ENCODE measurements at regions not wholly inside any gene's neighbourhood (a gene's known extent, or its start where the extent isn't known, plus 50 kb on each side); places are given as distances from the start of the nearest gene placed in this dataset.
"Not testable (repeated sequence)": the region's sequence is repeated elsewhere in the genome, so short reads cannot be mapped to it uniquely, and the experiment has no call there.

- no peak for DNase-seq
Measured at GRCh38 chr2:131584380-131584779, 56.7 kb downstream of the CCDC74A start.

DNA sequence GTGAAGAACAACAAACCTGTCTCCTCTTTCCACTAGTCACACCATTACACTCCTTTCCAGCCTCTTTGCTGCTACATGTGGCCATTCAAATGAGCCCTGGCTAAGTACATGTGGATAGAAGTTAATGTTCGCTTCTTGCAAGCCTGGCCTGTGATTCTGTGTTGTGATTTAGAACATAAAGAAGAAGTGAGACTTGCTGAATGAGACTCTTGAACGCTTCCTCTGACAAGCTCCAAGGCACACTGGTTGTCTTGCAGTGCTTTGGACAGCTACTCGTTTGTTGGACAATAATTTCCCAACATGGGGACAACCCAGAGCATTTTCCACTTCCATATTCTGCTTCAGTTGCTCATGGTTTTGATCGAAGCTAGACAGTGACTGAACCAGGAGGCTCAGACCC lies 57.3 kb downstream of the CCDC74A start:
- no peak for DNase-seq

- DNase-seq, result no peak
Measured at GRCh38 chr2:131588152-131588873, 60.6 kb downstream of the CCDC74A start.

- DNase-seq, result not testable (repeated sequence)
Measured at GRCh38 chr2:131589126-131589525, 61.4 kb downstream of the CCDC74A start.

DNA sequence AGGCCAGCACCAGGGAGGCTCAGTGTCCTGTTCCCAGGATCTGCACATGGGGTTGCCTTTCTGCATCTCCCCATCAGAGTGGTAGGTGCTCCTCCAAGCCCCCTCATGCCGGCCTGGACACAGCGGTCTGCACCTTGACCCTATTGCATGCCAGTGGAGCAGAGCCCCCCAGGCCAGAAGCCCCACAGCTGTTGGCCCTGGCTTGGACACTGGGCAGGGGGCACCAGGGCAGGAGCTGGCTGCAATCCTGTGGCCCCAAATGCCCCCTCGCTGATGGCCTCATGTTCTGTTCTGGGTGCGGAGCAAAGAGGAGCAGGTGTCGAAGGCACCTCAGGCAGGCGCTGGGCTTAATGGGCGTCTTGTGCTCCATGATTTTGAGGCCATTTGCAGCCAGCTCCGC lies 62.7 kb downstream of the CCDC74A start:
- no peak for DNase-seq

- DNase-seq, result no peak
Measured at GRCh38 chr2:131590896-131591295, 63.2 kb downstream of the CCDC74A start.

- DNase-seq, result not testable (repeated sequence)
Measured at GRCh38 chr2:131596561-131596960, 68.9 kb downstream of the CCDC74A start.

DNA sequence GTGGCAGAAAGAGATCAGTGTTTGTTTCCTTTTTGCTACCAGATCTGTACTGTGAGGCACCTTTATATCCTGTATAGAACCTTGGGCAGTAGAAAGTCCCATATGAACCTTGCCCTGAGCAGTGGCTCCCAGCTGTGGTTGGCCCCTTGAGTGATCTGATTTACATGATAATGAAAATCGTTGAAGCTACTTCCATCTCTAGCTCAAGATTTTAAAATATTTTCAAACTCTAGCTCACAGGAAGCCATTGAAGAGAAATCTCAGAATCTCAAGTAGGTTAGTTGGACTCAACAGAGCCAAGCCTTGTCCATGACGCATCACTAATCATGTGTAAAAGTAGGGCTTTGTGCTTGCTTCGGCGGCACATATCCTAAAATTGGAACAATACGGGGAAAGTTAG lies 74.8 kb downstream of the CCDC74A start:
- DNase-seq, result not testable (repeated sequence)

DNA sequence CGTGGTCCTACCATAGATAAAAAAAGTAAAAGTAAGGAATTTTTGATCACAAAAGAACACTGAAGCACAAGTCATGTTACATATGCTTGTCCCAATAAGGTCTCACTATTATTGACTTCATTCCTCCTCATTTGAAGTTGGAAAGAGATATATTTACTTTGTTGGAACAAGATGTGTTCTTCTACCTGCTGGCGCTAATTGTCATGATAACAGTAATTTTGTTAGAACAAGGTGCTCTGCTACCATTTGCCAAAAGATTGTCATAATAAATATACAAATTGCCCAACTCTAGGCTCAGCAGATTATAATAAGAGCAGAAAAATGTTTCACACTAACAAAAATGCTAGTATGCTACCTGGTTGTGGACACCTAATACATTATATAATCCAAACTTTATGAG lies 77.0 kb downstream of the CCDC74A start:
- DNase-seq, result not testable (repeated sequence)

GRCh38 chr2:131606366-131606765 lies 78.7 kb downstream of the CCDC74A start:
- DNase-seq, result not testable (repeated sequence)

GRCh38 chr2:131607056-131607455 lies 79.4 kb downstream of the CCDC74A start:
- not testable (repeated sequence) for DNase-seq

DNA sequence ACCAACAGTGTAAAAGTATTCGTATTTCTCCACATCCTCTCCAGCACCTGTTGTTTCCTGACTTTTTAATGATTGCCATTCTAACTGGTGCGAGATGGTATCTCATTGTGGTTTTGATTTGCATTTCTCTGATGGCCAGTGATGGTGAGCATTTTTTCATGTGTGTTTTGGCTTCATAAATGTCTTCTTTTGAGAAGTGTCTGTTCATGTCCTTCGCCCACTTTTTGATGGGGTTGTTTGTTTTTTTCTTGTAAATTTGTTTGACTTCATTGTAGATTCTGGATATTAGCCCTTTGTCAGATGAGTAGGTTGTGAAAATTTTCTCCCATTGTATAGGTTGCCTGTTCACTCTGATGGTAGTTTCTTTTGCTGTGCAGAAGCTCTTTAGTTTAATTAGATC lies 86.9 kb downstream of the CCDC74A start:
- not testable (repeated sequence) for DNase-seq

- DNase-seq, result not testable (repeated sequence)
Measured at GRCh38 chr2:131618320-131618719, 90.6 kb downstream of the CCDC74A start.

DNA sequence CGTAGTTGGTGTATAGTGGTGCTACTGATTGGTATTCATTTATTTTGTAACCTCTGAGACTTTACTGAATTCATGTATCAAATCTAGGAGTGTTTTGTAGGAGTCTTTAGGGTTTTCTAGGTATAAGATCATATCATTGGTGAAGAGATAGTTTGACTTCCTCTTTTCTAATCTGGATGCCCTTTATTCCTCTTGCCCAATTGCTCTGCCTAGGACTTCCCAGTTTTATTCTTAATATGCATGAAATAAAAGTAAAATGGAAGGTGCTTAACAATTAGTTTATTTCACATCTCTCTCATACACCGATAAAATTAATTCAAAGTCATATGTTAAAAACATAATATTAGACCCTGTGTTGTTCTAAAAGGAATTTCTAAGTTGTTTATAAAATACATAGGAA lies 95.2 kb downstream of the CCDC74A start:
- not testable (repeated sequence) for DNase-seq

GRCh38 chr2:131626011-131626410 lies 98.3 kb downstream of the CCDC74A start:
- not testable (repeated sequence) for DNase-seq

DNA sequence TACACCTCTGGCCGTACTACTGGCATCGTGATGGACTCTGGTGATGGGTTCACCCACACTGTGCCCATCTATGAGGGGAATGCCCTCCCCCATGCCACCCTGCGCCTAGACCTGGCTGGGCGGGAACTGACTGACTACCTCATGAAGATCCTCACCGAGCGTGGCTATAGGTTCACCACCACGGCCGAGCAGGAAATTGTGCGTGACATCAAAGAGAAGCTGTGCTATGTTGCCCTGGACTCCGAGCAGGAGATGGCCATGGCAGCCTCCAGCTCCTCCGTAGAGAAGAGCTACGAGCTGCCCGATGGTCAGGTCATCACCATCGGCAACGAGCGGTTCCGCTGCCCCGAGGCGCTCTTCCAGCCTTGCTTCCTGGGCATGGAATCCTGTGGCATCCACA lies 98.9 kb downstream of the CCDC74A start:
- not testable (repeated sequence) for DNase-seq

- not testable (repeated sequence) for DNase-seq
Measured at GRCh38 chr2:131627777-131628176, 100.1 kb downstream of the CCDC74A start.

GRCh38 chr2:131631648-131632047 lies 104.0 kb downstream of the CCDC74A start:
- not testable (repeated sequence) for DNase-seq

DNA sequence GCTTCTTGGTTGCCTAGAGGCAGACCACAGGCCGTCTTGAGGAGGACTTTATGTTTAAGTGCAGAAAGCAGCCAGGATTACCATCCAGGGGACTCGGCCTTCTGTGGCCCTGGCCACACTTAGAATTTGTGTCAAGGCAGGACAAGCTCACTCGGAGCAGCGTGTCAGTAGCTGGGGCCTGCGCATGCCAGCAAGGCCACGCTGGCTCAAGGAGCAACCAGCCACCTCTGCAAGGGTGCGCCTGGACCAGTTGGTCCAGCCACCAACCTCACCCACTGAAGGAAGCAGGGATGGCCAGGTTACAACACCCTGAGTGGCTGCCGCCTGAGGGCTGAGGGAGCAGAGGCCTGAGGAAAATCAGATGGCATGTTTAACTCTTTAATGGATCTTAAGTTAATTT lies 105.7 kb downstream of the CCDC74A start:
- DNase-seq, result not testable (repeated sequence)

- not testable (repeated sequence) for DNase-seq
Measured at GRCh38 chr2:131633827-131634695, 106.4 kb downstream of the CCDC74A start.

GRCh38 chr2:131635611-131636010 lies 107.9 kb downstream of the CCDC74A start:
- DNase-seq, result no peak

DNA sequence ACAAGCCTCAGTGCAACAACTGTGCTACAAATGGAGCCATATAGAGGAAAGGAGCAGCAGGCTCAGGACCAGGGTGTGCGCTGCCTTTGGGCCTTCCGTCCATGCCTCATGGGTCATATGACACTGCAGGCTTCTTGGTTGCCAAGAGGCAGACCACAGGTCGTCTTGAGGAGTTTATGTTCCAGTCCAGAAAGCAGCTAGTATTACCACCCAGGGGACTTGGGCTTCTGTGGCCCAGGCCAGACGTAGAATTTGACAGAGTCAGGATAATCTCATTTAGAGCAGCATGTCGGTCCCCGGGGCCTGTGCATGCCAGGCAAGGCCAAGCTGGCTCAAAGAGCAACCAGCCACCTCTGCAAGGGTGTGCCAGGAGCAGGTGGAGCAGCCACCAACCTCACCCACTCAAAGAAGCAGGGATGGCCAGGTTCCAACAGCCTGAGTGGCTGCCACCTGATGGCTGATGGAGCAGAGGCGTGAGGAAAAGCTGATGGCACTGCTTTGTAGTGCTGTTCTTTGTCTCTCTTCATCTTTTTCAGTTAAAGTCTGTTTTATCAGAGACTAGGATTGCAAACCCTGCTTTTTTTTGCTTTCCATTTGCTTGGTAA lies 109.1 kb downstream of the CCDC74A start:
- DNase-seq, result not testable (repeated sequence)

DNA sequence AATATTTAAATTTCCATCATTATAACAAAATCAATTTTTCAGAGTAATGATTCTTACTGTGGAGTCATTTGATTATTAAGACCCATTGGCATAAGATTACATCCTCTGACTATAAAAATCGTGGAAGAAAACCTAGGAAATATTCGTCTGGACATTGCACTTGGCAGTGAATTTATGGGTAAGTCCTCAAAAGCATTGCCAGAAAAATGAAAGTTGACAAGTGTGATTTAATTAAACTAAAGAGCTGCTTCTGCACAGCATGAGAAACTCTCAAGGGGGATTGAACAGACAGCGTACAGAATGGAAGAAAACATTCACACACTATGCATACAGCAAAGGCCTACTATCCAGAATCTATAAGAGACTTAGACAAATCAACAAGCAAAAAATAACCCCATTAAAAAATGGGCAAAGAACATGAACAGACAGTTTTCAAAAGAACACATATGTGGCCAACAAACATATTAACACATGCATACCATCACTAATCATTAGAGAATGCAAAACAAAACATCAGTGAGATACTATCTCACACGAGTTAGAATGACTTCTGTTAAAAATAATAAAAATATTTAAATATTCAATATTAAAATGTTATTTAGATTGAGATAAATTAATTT lies 111.4 kb downstream of the CCDC74A start:
- DNase-seq, result not testable (repeated sequence)
